DMS153 (cell line): ENCODE measurements at regions not wholly inside any gene's neighbourhood (a gene's known extent, or its start where the extent isn't known, plus 50 kb on each side); places are given as distances from the start of the nearest gene placed in this dataset.
"Not testable (repeated sequence)": the region's sequence is repeated elsewhere in the genome, so short reads cannot be mapped to it uniquely, and the experiment has no call there.

Experiments
- DNase-seq: peaks from one replicate; lab custom pipeline; 2025; lab: John Stamatoyannopoulos, UW

- no peak for DNase-seq
Observed at GRCh38 chr2:8555543-8555942, 126.3 kb upstream of the ID2 start.

GRCh38 chr2:8558096-8558495, 123.8 kb upstream of the ID2 start:
- no peak for DNase-seq

GRCh38 chr2:8558956-8559355, 122.9 kb upstream of the ID2 start:
- no peak for DNase-seq

DNA sequence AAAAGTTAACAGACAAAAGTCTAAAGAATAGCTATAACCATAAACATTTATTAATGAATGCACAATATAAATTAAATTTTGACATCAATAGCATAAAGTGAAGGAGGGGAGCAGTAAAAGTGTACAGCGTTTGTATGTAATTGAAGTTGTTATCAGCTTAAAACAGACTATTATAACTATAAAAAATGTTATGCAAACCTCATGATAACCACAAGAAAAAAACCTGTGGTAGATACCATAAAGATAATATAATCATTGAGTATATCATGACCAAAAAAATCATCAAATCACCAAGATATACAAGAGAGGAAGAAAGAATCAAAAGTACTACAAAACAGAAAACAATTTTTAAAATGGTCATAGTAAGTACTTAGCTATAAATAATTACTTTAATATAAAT, 122.1 kb upstream of the ID2 start:
- DNase-seq, result no peak

- DNase-seq, result not testable (repeated sequence)
Observed at GRCh38 chr2:8561692-8562091, 120.2 kb upstream of the ID2 start.

GRCh38 chr2:8563814-8564474, 117.9 kb upstream of the ID2 start:
- no peak for DNase-seq

DNA sequence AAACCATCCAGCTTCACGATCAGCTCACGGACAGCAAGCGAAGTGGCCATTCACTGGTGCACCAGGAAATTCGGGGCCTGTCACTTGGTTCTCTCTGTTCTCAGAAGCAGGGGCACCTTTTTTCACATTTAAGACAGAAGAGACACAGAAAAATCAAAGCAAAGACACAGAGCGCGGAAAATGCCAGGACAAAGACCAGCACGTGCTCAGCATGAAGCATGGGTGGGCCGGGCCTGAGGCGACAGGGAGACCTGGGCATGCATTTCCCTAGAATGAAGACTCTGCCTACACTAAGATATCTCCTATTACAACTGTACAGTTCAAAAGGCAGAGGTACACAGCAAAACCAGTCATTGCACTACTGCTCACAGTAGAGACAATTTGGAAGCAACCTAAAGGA, 117.4 kb upstream of the ID2 start:
- no peak for DNase-seq

- DNase-seq, result no peak
Observed at GRCh38 chr2:8565399-8566154, 116.3 kb upstream of the ID2 start.

GRCh38 chr2:8566155-8566670, 115.6 kb upstream of the ID2 start:
- no peak for DNase-seq

DNA sequence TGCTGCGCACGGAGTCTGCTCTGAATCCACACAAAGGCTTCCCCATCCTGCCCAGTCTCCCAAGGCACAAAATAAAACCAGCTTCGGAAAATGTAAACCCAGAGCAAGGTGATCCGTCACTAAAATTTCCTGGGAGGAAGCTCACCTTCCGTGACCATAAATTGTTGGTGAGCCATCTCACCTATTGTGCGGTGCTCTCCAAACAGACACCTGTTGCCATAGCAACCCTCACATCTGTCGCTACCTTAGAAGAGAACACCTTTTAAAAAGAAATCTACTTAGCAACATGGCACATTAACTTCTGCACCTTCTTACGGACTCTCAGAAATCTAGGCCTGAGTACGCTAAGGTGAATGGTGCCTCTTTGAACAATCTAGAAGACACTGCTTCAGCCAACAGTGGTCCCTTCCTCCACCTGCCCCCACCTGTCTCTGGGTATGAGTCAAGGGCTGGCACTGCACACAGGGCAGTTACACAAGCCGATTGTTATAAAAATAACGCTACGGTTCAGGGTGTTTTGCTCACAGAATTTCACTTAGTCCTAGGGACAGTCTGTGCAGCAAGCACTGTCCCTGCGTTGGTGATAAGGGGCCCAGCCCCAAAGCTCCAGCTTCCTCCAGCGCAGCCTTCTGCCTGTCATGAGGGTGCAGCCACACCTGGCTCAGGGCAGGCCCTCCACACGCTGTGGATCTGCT, 114.9 kb upstream of the ID2 start:
- peak; percentile 92 for DNase-seq

DNA sequence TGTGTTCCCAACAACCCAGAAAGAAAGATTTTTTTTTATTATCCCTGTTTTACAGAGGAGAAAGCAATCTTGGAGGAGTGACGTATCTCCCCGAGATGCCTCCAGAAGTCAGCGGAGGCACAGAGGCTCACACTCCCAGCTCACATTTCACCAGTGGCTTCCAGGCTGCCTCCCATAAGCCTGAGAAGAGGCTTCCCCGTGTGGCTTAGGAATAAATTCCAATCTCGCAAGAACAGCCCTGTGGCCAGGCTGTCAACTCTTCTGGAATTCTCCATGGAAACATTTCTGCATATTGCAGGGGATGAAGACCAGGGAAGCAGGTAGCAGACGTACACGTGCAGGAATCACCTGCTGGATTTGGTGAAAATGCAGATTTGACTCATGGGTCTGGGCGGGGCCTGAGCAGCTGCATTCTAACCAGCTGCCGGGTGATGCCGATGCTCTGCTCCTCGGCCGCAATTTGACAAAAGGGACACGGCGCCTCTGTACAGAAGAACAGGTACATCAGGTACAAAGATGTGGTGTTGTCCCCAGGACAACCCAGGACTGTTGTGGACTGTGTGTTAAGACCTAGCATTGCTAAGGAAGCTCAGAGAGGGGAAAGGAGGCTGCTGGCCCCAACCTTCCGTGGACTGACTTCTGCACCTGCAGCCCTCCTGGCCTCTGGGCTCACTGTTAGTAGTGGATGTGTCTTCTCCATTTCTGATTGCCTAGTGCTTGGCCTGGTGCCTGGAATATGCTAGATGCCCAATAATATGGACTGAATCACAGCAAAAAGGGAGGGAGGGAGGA, 114.2 kb upstream of the ID2 start:
- DNase-seq, result peak; percentile 36

DNA sequence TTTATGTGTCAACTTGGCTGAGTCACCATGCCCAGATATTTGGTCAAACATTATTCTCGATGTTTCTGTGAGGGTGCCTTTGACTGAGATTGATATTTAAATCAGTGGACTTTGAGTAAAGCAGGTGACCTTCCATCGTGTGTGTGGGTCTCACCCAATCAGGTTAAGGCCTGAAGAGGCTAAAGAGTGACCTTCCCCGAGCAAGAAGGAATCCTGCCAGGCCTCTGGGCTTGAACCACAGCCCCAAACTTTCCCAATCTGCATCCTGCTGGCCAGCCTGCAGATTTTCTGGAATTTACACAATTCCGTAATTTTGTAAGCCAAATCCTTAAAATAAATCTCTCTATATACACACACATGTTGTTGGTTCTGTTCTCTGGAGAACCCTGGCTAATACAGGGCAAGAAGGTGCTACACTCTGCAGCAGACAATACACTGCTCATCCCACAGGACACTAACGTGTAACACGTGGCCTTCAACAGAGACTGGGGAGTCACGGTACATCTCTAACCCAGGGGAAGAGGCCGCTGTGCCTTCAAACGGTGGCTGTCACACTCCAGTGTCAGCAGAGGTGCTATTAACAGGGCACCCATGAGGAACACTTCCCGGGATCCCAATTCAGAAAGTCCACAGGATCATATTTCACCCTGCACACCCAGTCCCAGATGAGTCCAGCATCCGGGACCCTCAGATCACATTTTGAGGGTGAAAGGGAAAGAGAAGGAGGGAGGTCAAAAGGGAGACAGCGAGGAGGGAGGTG, 113.1 kb upstream of the ID2 start:
- DNase-seq, result no peak

- DNase-seq, result no peak
Observed at GRCh38 chr2:8569332-8569930, 112.4 kb upstream of the ID2 start.

GRCh38 chr2:8570637-8571036, 111.2 kb upstream of the ID2 start:
- no peak for DNase-seq

GRCh38 chr2:8571301-8571791, 110.5 kb upstream of the ID2 start:
- DNase-seq, result no peak

DNA sequence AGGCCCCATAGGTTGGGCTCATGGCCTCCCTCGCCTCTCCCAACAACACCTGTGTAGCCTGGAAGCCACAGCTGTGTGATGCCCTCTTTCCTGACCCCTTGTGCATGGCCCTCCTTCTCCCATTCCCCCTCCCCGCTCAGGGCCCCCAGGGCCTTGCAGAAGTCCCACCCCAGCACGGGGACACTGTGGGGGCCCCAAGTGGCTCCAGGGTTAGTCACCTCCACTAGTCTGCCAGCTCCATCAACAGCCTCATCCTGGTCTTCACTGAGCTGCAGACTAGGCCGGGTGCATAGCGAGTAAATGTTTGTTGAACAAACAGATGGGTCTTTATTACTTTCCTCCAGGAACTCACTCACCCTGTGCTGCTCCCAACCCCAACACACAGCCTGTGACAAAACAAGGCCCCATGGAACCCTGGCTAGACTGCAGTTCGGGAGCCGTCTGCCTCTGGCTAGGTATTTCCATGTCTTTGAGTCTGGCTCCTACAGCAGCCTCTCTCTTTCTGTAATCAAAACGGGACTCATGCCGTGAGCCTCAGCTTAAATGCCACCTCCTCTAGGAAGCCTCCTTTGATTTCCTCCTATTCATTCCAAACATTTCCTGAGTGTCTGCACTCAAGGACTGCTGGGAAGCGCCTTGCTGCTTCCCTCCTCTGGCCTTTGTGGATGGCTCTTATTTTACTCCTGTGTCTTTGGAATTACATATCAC, 109.9 kb upstream of the ID2 start:
- peak; percentile 88 for DNase-seq

GRCh38 chr2:8572712-8573233, 109.1 kb upstream of the ID2 start:
- no peak for DNase-seq

- DNase-seq, result peak; percentile 92
Observed at GRCh38 chr2:8573234-8573941, 108.5 kb upstream of the ID2 start.

DNA sequence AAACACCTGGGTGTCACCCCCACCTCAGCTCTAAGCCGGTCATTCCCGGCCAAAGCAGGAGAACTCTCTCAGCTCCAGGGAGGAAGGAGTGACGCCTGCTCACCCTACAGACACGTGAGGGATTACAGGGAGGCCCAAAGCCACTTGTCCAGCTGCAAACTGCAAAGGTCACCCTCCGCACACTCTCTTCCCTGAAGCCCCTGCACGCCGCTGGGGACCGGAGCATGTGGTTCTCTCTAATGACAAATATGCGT, 108.0 kb upstream of the ID2 start:
- DNase-seq, result no peak
